PC-9 (cell line): ENCODE measurements at regions not wholly inside any gene's neighbourhood (a gene's known extent, or its start where the extent isn't known, plus 50 kb on each side); places are given as distances from the start of the nearest gene placed in this dataset.

Experiments
- BruUV-seq: library from RNA; stranded (reverse); fragments of 400-500 nt; replicated peaks from 2 replicates; lab custom pipeline; 2021; lab: Mats Ljungman, UMichigan
- CTCF ChIA-PET: fragments of 300-600 bp; sonication (Branson Sonifier 250); formaldehyde crosslinking; loops from one replicate; lab custom pipeline; 2022; ENCODE audit warnings: antibody characterized with exemption; lab: Charles Lee
- POLR2A ChIA-PET: fragments of 300-600 bp; sonication (Branson Sonifier 250); formaldehyde crosslinking; loops from one replicate; lab custom pipeline; 2022; ENCODE audit warnings: antibody characterized with exemption; ENCODE audit not compliant: unreplicated experiment; lab: Charles Lee
- DNase-seq, 2 experiments: peaks; one replicate each; pipeline versions ENCODE4 v3.0.0 to v3.0.0-alpha.2; 2015 to 2022; ENCODE audit warnings: mixed read lengths in 1 of 2
- H2AFZ ChIP-seq: fragments of 200-600 bp; sonication (generic); 2 replicates; pipeline ENCODE4 v1.8.1; 2017; ENCODE audit warnings: antibody characterized with exemption
- H3F3A ChIP-seq: fragments of 200-600 bp; sonication (generic); 2 replicates; pipeline ENCODE4 v1.8.1; 2017; ENCODE audit warnings: antibody characterized with exemption, mild to moderate bottlenecking, low read depth; ENCODE audit not compliant: insufficient read depth
- H3K27ac ChIP-seq: fragments of 200-600 bp; sonication (generic); 2 replicates; pipeline ENCODE4 v1.6.1; 2016; ENCODE audit warnings: mixed run types
- H3K27me3 ChIP-seq: fragments of 200-600 bp; sonication (generic); 2 replicates; pipeline ENCODE4 v1.6.1; 2016; ENCODE audit warnings: low read depth, mixed run types; ENCODE audit not compliant: insufficient read depth
- H3K36me3 ChIP-seq: fragments of 200-600 bp; sonication (generic); 2 replicates; pipeline ENCODE4 v1.6.1; 2016; ENCODE audit warnings: low read depth, mixed run types
- H3K4me1 ChIP-seq: fragments of 200-600 bp; sonication (generic); replicated peaks from 2 replicates; pipeline ENCODE4 v1.6.1; 2016; ENCODE audit warnings: mixed run types; ENCODE audit not compliant: insufficient read depth
- H3K4me2 ChIP-seq: fragments of 200-600 bp; sonication (generic); 2 replicates; pipeline ENCODE4 v1.6.1; 2017; ENCODE audit warnings: mixed run types
- H3K4me3 ChIP-seq: fragments of 200-600 bp; sonication (generic); 2 replicates; pipeline ENCODE4 v1.6.1; 2016; ENCODE audit warnings: mixed run types
- H3K79me2 ChIP-seq: fragments of 200-600 bp; sonication (generic); 2 replicates; pipeline ENCODE4 v1.6.1; 2017; ENCODE audit warnings: low read depth, mixed run types
- H3K9me2 ChIP-seq: fragments of 200-600 bp; sonication (generic); 2 replicates; pipeline ENCODE4 v1.8.1; 2017; ENCODE audit warnings: mild to moderate bottlenecking; ENCODE audit not compliant: insufficient read depth
- H3K9me3 ChIP-seq: fragments of 200-600 bp; sonication (generic); 2 replicates; pipeline ENCODE4 v1.8.1; 2016; ENCODE audit warnings: low read depth; ENCODE audit not compliant: insufficient read depth
- H4K20me1 ChIP-seq: fragments of 200-600 bp; sonication (generic); 2 replicates; pipeline ENCODE4 v1.8.1; 2017; ENCODE audit not compliant: insufficient read depth
- CTCF ChIP-seq: fragments of 200-600 bp; sonication (generic); conservative IDR thresholded peaks from 2 replicates; pipeline ENCODE4 v1.6.1; 2017; ENCODE audit warnings: mixed run types, antibody characterized with exemption, mild to moderate bottlenecking, moderate library complexity
- EZH2 ChIP-seq: fragments of 200-600 bp; sonication (generic); IDR thresholded peaks from 2 replicates; pipeline ENCODE4 v1.8.0; 2017; ENCODE audit warnings: antibody characterized with exemption, low read depth
- intact Hi-C: fragments of 100-400 bp; cut with micrococcal nuclease; formaldehyde crosslinking; loops from one replicate; pipeline ENCODE4 v1.10.0; 2022; ENCODE audit not compliant: unreplicated experiment

GRCh38 chr5:4531756-4532704 lies 608.1 kb upstream of the ADAMTS16 start:
- BruUV-seq: no TSS peak
- POLR2A ChIA-PET: no interaction called here

GRCh38 chr5:4532705-4533080 lies 607.4 kb upstream of the ADAMTS16 start:
- ChIA-PET CTCF (no interaction called here), POLR2A (no interaction called here)
- no peak for TF ChIP-seq EZH2
- TF ChIP-seq CTCF: no peak
- H3K79me2 ChIP-seq: no peaks in the 10 kb centered on the region
- DNase-seq: no peak
- H2AFZ ChIP-seq: no peak overlapping the region
- H3K4me2 ChIP-seq: no peak overlapping the region
- no peaks in the 10 kb centered on the region for H3F3A ChIP-seq
- H3K9me3 ChIP-seq: no peaks in the 10 kb centered on the region
- peaks cover 57% of the 10 kb centered on the region for H3K27me3 ChIP-seq
- no peak overlapping the region for H3K27ac ChIP-seq
- H3K36me3 ChIP-seq: no peaks in the 10 kb centered on the region
- intact Hi-C loops: no loop called here
- H3K4me3 ChIP-seq: no peak overlapping the region
- no peaks in the 10 kb centered on the region for H4K20me1 ChIP-seq
- H3K4me1 ChIP-seq: no peaks in the 10 kb centered on the region
- BruUV-seq: no TSS peak
- no peaks in the 10 kb centered on the region for H3K9me2 ChIP-seq

More at GRCh38 chr5:4531756-4532704, 608.1 kb upstream of the ADAMTS16 start:
- no peaks in the 10 kb centered on the region for H3K9me2 ChIP-seq
- no peaks in the 10 kb centered on the region for H3K36me3 ChIP-seq
- H3K27me3 ChIP-seq: peaks cover 50% of the 10 kb centered on the region
- CTCF ChIA-PET: no interaction called here
- H3K4me2 ChIP-seq: no peak overlapping the region
- no peak for DNase-seq
- TF ChIP-seq CTCF (no peak), EZH2 (no peak)
- intact Hi-C loops: no loop called here
- no peaks in the 10 kb centered on the region for H3K4me1 ChIP-seq
- no peaks in the 10 kb centered on the region for H3K9me3 ChIP-seq
- H2AFZ ChIP-seq: no peak overlapping the region
- H3K27ac ChIP-seq: no peak overlapping the region
- H4K20me1 ChIP-seq: no peaks in the 10 kb centered on the region
- no peaks in the 10 kb centered on the region for H3F3A ChIP-seq
- H3K4me3 ChIP-seq: no peak overlapping the region
- no peaks in the 10 kb centered on the region for H3K79me2 ChIP-seq

DNA sequence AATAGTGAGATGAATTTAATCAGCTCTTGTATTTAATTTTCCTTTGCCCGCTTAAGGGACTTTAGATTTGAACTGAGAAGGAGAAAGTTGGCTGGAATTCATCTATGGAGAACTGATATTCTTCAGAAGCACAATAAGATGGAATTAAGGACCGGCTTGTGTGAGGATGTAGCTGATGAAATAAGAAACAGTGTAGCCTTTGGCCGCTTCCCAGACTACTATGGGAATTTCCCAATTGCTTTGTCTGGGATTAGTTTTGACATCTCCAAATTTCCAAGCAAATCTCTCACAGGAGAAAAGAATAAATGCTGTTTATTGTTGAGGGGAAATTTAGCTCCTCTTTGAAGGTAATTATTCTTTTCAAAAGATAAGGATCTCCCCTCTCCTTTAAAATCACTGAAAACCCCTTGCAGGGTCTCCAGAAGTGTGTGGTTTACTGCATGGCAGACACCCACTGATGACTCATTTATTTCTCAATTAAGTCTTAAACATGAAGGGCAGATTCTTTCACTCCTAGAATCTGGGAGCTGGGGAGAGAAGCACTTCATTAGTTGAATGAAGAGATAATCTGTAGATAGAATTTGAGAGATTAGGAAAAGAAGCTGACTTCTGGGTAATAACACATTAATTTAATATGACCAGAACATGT lies 606.5 kb upstream of the ADAMTS16 start:
- CTCF ChIA-PET: no interaction called here
- H3K4me1 ChIP-seq: no peaks in the 10 kb centered on the region
- no peaks in the 10 kb centered on the region for H4K20me1 ChIP-seq
- intact Hi-C loops: no loop called here
- DNase-seq: no peak
- no peaks in the 10 kb centered on the region for H3K79me2 ChIP-seq
- H3K36me3 ChIP-seq: no peaks in the 10 kb centered on the region
- POLR2A ChIA-PET: no interaction called here
- no peaks in the 10 kb centered on the region for H3K9me3 ChIP-seq
- BruUV-seq: no TSS peak
- peaks cover 66% of the 10 kb centered on the region for H3K27me3 ChIP-seq
- no peak for TF ChIP-seq CTCF
- TF ChIP-seq EZH2: no peak
- no peaks in the 10 kb centered on the region for H3K9me2 ChIP-seq
- H3K27ac ChIP-seq: no peak overlapping the region
- H3K4me3 ChIP-seq: no peak overlapping the region
- no peak overlapping the region for H3K4me2 ChIP-seq
- H3F3A ChIP-seq: no peaks in the 10 kb centered on the region
- H2AFZ ChIP-seq: no peak overlapping the region
